RKO (cell line): ENCODE measurements at regions not wholly inside any gene's neighbourhood (a gene's known extent, or its start where the extent isn't known, plus 50 kb on each side); places are given as distances from the start of the nearest gene placed in this dataset.
"Not testable (repeated sequence)": the region's sequence is repeated elsewhere in the genome, so short reads cannot be mapped to it uniquely, and the experiment has no call there.

Experiments
- DNase-seq: peaks from one replicate; pipeline ENCODE4 v3.0.0-alpha.2; 2016; ENCODE audit warnings: low spot score

GRCh38 chr9:87781331-87781730 is 55.4 kb downstream of the CTSL start:
- DNase-seq, result no peak

GRCh38 chr9:87783180-87783579 is 57.3 kb downstream of the CTSL start:
- DNase-seq, result no peak

GRCh38 chr9:87785315-87785970 is 59.5 kb downstream of the CTSL start:
- not testable (repeated sequence) for DNase-seq

- no peak for DNase-seq
These were observed 60.5 kb downstream of the CTSL start for GRCh38 chr9:87786423-87786822.

GRCh38 chr9:87786876-87787275 is 61.0 kb downstream of the CTSL start:
- no peak for DNase-seq

GRCh38 chr9:87787735-87788134 is 61.8 kb downstream of the CTSL start:
- peak; percentile 24 for DNase-seq

- DNase-seq, result peak; percentile 83
These were observed 66.9 kb downstream of the CTSL start for GRCh38 chr9:87792831-87793288.

GRCh38 chr9:87793292-87793691 is 67.4 kb downstream of the CTSL start:
- peak; percentile 65 for DNase-seq

- no peak for DNase-seq
These were observed 69.3 kb downstream of the CTSL start for GRCh38 chr9:87795178-87795577.

- no peak for DNase-seq
These were observed 70.3 kb downstream of the CTSL start for GRCh38 chr9:87796196-87796595.

- no peak for DNase-seq
These were observed 72.4 kb downstream of the CTSL start for GRCh38 chr9:87798261-87798833.

GRCh38 chr9:87799503-87799902 is 73.6 kb downstream of the CTSL start:
- no peak for DNase-seq

GRCh38 chr9:87800456-87800855 is 74.5 kb downstream of the CTSL start:
- DNase-seq, result no peak

- no peak for DNase-seq
These were observed 75.1 kb downstream of the CTSL start for GRCh38 chr9:87801013-87801412.

- no peak for DNase-seq
These were observed 77.2 kb downstream of the CTSL start for GRCh38 chr9:87803166-87803565.

- no peak for DNase-seq
These were observed 77.9 kb downstream of the CTSL start for GRCh38 chr9:87803623-87804345.

GRCh38 chr9:87805259-87805658 is 77.4 kb upstream of the SPATA31E1 start:
- no peak for DNase-seq

- no peak for DNase-seq
These were observed 72.7 kb upstream of the SPATA31E1 start for GRCh38 chr9:87810008-87810407.

GRCh38 chr9:87810679-87811178 is 71.9 kb upstream of the SPATA31E1 start:
- no peak for DNase-seq

- DNase-seq, result peak; percentile 57
These were observed 70.1 kb upstream of the SPATA31E1 start for GRCh38 chr9:87812375-87813118.

- DNase-seq, result no peak
These were observed 69.6 kb upstream of the SPATA31E1 start for GRCh38 chr9:87813119-87813463.

- no peak for DNase-seq
These were observed 66.6 kb upstream of the SPATA31E1 start for GRCh38 chr9:87816036-87816435.

GRCh38 chr9:87818308-87818707 is 64.4 kb upstream of the SPATA31E1 start:
- peak; percentile 16 for DNase-seq
